ENCODE measurements at regions not wholly inside any gene's neighbourhood (a gene's known extent, or its start where the extent isn't known, plus 50 kb on each side); places are given as distances from the start of the nearest gene placed in this dataset.

DNA sequence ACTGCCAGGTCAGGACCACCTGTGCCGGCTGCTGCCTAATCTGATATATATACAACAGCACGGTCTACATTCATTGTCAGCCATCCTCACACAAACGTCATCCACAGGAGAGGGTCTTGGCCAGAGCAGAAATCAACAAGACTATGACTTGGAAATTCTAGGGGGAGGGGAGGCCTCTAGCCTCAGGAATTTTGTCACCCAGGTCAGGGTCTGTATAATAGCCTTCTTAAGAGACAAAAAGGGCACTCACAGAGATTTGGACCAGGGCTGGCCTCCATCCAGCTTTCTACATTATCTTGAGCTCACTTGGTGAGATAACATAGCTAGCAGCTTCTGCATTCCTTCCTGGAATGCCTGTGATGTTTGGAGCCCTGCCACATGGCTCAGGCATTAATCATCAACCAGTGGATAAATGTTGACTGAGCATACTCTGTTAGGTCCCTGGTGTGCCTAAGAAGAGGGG, 50.4 kb upstream of the CTIF start:
- in situ Hi-C loops (cut with MboI; ENCODE audit: low sequenced_read_pairs): no loop called here

DNA sequence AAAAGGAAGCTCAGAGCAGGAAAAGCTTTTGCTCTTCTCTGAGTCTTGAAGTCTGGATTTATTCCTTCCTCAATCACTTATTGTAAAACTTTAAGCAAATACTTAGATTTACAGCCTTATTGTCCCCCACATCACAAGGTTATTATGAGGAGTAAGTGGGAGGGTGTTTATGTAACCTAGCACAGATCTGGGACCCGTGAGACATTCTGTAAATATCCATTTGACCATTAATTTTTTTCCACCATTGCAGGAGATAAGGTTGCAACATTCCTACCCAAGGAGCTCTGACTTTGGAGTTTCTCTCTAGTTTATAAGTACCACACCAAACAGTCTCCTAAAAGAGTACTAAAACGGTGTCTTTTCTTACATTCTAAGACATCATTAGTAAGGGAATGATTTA, 52.1 kb upstream of the CTIF start:
- in situ Hi-C loops (cut with MboI; ENCODE audit: low sequenced_read_pairs): no loop called here

DNA sequence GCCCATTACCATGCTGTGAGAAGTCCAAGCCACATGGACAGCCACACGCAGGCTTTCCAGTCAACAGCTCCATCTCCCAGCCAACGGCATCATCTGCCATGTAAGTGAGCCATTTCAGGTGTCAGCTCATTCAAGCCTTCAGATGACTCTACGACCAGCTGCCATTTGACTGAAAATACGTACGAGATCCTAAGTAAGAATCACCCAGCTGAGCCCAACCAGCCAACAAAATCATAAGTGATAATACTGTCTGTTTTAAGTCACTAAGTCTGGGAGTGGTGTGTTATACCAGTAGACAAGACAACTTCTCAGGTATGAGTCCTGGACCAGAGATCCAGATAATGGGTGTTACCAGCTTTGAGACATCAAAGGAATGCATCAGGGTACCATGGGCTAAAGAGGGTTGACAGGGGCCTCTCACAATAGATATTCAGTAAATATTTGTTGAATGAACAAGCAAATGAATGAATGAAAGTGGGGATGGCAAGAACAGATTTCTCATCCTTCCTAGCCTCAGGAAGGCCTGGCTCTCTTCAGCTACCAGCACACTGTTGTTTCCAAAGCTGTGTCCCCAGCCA, 52.9 kb upstream of the CTIF start:
- in situ Hi-C loops (cut with MboI; ENCODE audit: low sequenced_read_pairs): no loop called here

DNA sequence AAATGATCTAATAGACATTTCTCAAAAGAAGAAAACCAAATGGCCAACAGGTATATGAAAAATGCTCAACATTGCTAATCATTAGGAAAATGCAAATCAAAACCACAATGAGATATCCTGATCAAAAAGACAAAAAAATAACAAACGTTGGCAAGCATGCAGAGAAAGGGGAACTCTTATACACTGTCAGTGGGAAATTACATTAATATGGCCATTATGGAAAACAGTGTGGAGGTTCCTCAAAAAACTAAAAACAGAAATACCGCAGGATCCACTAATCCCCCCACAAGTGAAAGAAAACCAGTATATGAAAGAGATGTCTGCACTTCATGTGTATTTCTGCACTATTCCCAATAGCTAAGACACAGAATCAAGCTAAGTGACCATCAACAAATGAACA, 57.7 kb upstream of the CTIF start:
- in situ Hi-C loops (cut with MboI; ENCODE audit: low sequenced_read_pairs): no loop called here

DNA sequence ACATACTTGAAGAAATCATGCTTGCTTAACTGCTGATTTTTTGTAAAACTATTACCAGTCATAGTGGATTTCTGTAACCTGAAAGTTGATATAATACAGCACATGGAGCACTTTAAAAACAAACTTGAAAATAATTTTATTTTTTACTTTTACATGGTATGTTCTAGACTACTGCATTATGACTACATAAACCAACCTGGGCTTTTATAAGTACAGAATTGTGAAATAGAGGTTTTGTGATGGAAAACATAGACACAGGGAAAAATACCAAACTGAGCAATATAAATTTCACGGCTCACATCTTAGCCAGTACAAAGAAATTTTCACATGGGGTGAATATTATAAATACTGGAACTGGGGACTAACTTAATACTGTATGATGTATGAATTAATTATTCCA, 59.3 kb upstream of the CTIF start:
- in situ Hi-C loops (cut with MboI; ENCODE audit: low sequenced_read_pairs): loop anchor here (10.0 kb wide), 1 partner anchor 185 kb away; no protein-coding TSS in a partner anchor

DNA sequence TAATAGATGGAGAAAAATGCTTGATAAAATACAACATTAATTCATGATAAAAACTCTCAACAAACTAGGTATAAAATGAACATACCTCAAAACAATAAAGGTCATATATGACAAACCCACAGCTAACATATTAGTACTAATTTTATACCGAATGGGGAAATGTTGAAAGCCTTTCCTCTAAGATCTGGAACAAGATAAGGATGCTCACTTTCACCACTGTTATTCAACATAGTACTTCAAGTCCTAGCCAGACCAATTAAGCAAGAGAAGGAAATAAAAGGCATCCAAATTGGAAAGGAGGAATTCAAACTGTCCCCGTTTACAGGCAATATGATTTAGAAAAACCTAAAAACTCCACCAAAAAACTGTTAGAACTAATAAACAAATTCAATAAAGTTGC, 61.5 kb upstream of the CTIF start:
- in situ Hi-C loops (cut with MboI; ENCODE audit: low sequenced_read_pairs): loop anchor here (10.0 kb wide), 1 partner anchor 187 kb away; no protein-coding TSS in a partner anchor

DNA sequence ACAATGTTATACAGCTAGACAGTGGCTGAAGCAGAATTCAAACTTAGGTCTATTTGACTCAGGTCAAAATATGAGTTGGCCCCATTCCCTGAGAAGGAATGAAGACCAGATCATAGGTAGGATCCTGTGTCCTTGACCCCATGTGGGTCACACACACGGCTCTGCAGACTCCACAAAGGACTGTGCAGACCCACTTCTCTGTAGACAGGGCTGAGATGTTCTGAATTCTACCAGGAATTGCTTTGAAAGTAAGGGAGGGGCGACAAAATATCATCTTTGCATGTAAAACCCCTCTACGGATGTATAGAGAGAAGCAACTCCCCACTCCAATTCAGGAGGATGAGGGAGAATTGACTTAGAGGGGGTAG, 62.3 kb upstream of the CTIF start:
- in situ Hi-C loops (cut with MboI; ENCODE audit: low sequenced_read_pairs): loop anchor here (10.0 kb wide), 1 partner anchor 188 kb away; no protein-coding TSS in a partner anchor

DNA sequence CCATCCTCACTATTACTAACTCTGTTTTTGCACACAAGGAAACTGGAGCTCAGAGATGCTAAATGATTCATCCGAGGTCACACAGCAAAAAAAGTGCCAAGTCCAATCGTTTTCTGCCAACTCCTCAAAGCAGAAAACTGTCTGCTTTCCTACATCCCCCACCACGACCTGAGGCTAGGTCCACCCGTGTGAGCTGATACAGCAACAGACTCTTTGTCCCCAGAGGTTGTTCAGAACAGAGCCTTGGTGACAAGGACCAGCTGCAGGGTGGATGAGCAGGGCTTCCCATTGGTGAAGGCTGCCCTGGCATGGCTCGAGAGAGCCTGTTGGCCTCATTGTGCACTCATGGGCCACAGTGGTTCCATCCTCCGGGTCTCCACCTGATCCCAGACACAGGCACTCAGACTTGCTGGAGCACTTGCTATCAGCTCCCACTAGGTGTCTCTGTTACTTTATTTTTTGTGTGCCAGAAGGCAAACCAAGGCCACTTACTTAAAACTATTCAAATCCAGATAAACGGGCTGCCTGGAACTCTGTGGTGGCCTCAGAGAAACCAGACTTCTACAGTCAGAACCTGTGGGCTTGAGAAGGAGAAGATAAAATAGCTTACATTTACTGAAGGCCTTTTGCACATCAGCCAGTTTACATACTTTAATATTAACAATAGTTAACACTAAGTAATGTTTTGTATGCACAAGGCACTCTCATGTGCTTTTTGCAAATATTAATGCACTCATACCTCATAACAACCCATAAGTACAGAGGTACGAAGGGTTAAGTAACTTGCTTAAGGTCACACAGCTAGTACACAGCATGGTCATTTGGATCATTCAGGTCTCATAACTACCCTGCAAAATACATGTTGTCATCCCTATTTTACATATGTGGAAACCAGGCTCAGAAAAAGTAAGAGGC, 62.9 kb upstream of the CTIF start:
- in situ Hi-C loops (cut with MboI; ENCODE audit: low sequenced_read_pairs): loop anchor here (10.0 kb wide), 1 partner anchor 189 kb away; no protein-coding TSS in a partner anchor

DNA sequence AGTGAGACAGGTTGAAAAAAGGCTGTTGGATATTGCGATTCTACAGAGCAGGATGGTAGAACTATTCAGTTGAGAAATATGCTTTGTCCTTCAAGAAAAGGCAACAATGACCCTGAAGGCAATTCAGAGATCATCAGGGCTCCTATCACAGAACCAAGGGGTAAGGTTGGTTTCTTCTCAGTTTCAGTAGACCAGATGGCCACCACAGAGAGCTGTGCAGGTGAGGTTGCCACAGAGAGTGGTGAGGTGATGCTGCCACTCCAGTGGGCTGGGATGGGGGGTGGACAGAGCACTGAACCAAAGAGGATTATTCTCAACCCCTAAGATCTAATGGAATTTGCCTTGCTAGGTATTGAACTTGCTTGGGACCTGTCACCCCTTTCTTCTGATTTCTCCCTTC, 64.6 kb upstream of the ZBTB7C start:
- in situ Hi-C loops (cut with MboI; ENCODE audit: low sequenced_read_pairs): loop anchor here (10.0 kb wide), 1 partner anchor 191 kb away; no protein-coding TSS in a partner anchor

DNA sequence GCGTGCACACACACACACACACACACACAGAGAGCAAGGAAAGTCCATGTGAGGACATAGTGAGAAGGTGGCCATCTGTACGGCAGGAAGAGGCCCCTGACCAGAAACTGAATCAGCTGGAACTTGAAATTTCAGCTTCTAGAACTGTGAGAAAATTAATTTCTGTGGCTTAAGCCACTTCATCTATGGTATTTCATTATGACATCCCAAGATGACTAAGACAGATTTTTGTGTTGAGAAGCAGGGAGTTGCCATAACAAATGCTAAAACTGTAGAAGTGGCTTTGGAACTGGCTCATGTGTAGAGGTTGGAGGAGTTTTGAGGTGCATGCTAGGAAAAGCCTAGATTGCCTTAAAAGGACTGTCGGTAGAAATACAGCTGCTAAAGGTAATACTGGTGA, 63.4 kb upstream of the ZBTB7C start:
- in situ Hi-C loops (cut with MboI; ENCODE audit: low sequenced_read_pairs): loop anchor here (10.0 kb wide), 1 partner anchor 192 kb away; no protein-coding TSS in a partner anchor

DNA sequence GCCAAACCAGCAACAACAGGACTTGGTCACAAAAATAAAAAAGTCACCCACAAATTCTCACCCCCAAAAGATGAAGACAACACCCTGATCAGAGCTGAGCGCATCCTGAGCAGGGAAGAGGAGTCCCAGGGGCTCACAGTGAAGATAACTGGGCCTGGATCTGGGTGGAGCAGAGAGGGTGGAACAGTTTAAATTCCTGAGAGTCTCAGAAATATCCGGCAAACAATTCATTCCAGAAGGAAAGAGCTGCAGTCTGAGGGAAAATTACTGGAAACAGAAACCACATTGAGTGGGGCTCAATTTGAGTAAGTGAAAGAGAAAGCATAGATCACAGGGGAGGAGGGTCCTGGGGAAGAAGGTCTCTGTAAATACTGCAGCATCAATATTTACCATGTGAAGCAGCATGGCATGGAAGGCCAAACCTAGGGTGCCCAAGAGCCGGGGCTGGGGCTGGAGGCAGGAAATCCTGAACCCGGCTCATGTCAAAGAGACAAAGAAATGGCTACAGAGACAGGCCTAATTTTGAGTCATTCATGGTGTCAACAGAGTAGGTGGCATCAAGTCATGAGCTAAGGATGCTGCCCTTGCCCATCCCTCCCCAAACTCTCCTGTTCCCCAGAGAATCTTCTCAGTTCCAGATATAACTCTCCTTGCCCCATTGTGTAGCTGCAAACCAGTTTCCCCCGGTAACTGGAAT, 61.4 kb upstream of the ZBTB7C start:
- in situ Hi-C loops (cut with MboI; ENCODE audit: low sequenced_read_pairs): loop anchor here (10.0 kb wide), 1 partner anchor 194 kb away; no protein-coding TSS in a partner anchor

DNA sequence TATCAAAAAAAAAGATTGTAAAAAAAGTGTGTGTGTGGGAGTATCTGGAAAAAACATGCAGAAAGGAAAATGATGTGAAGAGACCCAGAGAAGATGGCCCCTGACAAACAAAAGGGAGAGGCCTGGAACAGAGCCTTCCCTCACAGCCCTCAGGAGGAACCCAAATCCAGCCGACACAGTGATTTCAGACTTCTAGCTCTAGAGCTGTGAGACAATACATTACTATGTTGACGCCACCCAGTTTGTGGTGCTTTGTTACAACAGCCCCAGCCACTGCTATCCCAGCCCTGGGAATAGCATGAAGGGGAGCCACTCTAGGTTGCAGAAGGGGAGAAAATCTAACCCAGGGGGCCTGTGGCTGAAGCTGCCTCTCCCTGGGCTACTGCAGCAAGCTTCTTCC, 59.0 kb upstream of the ZBTB7C start:
- in situ Hi-C loops (cut with MboI; ENCODE audit: low sequenced_read_pairs): no loop called here

DNA sequence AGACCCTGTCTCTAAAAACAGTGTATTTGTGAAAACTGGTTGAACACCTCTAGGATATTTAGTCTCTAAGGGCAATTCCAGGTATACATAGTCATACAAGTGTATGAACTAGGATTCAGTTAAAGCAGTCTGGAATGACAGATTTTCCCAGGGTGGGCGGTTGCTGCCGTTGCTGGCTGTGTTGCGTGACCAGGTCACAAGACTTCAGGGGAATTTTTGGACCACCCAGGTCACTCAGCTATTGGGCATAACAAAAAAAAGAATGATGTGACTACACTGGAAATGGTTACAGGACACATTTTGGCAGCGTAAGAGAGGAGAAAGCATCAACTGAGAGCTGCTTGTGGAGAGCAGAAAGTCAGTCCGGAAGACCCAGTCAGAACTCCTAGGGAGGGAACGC, 58.0 kb upstream of the ZBTB7C start:
- in situ Hi-C loops (cut with MboI; ENCODE audit: low sequenced_read_pairs): no loop called here

DNA sequence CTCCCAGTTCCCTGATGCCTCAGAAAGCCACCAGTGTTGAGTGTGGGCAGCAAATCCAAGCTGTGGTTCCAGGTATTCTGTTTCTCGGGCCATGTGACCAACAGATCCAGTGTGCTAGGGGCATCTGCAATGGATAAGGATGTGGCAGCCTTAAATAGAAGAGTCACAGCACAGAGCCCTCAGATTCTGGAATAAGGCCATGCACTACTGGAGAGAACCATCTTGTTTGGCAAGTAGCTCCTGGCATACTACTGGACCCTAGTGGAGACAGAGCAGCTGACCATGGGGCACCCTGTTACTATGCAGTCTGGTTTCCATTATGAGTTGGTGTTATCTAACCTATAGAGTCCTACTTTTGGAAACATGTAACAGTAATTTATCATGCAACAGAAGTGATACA, 53.3 kb upstream of the ZBTB7C start:
- in situ Hi-C loops (cut with MboI; ENCODE audit: low sequenced_read_pairs): no loop called here

DNA sequence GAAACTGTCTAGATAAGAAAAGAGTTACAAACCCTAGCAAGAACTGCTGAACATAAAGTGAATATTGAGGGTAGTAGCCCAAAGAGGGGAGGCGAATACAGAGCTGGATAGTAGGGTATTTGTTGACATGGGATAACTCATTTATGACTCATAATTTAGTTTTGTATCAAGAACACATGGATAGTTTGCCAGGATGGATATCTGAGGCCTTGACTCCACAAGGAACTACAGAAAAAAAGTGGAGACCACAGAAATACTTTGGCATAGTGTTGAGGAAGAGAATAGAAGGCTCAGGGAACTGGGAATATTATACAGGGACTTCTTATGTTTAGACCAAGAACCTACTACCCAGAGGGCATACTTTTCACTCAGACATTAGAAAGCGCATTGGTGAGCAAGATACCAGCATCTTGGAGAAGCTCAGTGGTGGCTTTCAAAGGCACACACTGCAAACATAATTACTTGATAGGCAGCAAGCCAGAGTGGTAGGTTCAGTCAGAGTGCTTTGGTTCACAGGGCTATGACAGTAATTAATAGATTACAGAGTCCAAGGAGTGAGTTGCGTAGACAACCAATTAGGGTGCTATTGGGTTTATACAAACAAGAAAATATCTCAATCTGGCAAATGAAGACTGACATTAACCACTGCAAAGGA, 51.9 kb upstream of the ZBTB7C start:
- in situ Hi-C loops (cut with MboI; ENCODE audit: low sequenced_read_pairs): no loop called here

DNA sequence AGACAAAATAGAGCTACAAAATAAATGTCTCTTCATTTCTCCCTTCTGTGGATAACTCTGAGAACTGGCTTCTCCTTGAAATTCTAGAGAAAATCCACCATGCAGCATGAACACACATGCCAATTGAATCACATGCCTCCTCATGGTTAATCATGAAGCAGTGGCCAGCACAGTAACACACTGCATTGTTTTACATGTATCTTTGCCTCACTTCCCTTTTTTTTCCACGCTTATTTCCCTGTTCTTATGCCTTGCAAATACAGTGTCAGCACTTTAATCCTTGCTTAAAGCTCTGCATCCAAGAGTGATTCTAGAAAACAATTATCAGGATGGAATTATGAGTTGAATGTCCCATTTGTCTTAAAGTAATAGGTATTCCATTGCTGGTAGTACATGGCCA, 50.3 kb upstream of the ZBTB7C start:
- in situ Hi-C loops (cut with MboI; ENCODE audit: low sequenced_read_pairs): no loop called here

DNA sequence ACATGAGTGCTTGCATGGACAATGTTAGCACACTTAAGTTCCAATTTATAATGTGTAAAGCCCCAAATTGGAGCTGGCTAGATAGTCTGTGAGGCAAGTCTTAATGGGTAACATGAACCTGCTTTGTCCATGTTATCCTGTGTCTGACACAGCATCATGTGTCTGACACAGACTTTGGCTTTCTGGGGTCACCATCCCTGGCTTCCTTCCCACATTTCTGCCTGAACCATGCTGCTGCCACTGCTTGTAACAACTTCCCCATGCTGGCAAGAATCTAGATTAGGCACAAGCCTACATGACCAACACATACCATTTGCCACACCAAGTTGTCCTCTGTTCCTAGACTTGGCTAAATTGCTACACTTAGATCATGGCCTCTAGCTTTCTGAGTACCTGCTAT, 49.8 kb upstream of the ZBTB7C start:
- in situ Hi-C loops (cut with MboI; ENCODE audit: low sequenced_read_pairs): no loop called here

All from HL-60/S4 treated with phorbol 12-myristate 13-acetate at 8.2 ng/mL for 4 days and 3 days (cell line).